Sigmoid colon (tissue), 4 donors: ENCODE measurements at regions not wholly inside any gene's neighbourhood (a gene's known extent, or its start where the extent isn't known, plus 50 kb on each side); places are given as distances from the start of the nearest gene placed in this dataset.

ENCODE experiments used
- CTCF ChIP-seq, 4 experiments: fragments of 450-650 bp in 3 of 4; fragments of 200-600 bp in 1 of 4; IDR thresholded peaks; one replicate each; pipeline ENCODE4 v1.5.1; 2016 to 2019; ENCODE audit warnings: antibody characterized with exemption in 4 of 4, mild to moderate bottlenecking in 3 of 4, moderate library complexity in 2 of 4
- EP300 ChIP-seq, 4 donors: sonication (generic); formaldehyde crosslinking; IDR thresholded peaks; one replicate each; pipeline ENCODE4 v1.6.1; 2017; ENCODE audit warnings: antibody characterized with exemption in 4 of 4
- POLR2A ChIP-seq, 2 donors: fragments of 450-650 bp; IDR thresholded peaks; one replicate each; pipeline ENCODE4 v1.6.1; 2016; ENCODE audit warnings: antibody characterized with exemption in 2 of 2, mild to moderate bottlenecking in 2 of 2, moderate library complexity in 2 of 2
- POLR2AphosphoS5 ChIP-seq, 4 donors: sonication (generic); formaldehyde crosslinking; IDR thresholded peaks; one replicate each; pipeline ENCODE4 v1.6.1; 2017; ENCODE audit warnings: antibody characterized with exemption in 4 of 4

DNA sequence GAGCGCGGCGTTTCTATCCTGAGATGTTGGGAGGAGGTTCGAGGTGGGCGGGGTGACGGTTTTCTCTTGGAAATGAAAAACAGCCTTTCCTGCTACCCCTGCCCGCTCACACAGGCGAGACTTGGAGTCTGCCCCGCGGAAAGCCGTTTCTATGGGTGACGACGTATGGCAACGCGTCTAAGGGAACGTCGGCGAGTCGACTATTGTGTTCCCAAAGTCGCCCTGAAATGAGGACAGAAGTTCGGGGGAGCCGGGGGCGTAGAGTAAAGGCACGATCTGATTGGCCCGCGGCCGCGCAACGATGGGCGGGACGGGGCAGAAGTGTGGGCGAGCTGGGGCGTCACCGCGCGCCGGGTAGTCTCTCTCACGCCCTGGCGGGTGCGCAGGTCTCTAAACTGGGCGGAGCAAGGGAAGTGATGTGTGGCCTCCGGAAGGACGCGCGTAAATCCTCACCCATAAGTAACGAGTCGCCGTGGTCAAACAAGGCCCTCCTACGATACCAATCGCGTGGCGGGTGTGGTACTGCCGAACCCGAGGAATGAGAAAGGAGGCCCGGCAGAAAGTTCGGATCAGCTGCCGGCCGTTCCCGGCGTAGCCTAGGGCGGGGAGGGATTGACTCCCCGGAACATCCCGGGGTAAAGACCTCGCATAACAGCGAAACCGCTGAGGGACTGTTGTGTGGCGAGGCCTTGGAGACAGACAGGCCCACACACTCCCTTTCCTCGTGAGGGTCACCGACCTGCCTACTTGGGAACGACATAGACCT is 89.6 kb downstream of the FAM161A start:
- TF ChIP-seq CTCF (IDR thresholded peaks at IDR 0.05) (no peak), POLR2AphosphoS5 (IDR thresholded peaks at IDR 0.05) (peak; percentile 93 to 97 (median 96)), POLR2A (IDR thresholded peaks at IDR 0.05) (peak; percentile 76 to 84), EP300 (IDR thresholded peaks at IDR 0.05) (peak in 2 of 4 donors; percentile 28 to 62)
